Left renal cortex interstitium (tissue), 4 donors: ENCODE measurements at regions not wholly inside any gene's neighbourhood (a gene's known extent, or its start where the extent isn't known, plus 50 kb on each side); places are given as distances from the start of the nearest gene placed in this dataset.
"Not testable (repeated sequence)": the region's sequence is repeated elsewhere in the genome, so short reads cannot be mapped to it uniquely, and the experiment has no call there.

ENCODE experiments used
- DNase-seq, 4 donors: peaks; one replicate each; pipeline ENCODE4 v3.0.0-alpha.2; 2013; ENCODE audit warnings: low read depth in 4 of 4, low spot score in 2 of 4, missing footprints in 1 of 4

DNA sequence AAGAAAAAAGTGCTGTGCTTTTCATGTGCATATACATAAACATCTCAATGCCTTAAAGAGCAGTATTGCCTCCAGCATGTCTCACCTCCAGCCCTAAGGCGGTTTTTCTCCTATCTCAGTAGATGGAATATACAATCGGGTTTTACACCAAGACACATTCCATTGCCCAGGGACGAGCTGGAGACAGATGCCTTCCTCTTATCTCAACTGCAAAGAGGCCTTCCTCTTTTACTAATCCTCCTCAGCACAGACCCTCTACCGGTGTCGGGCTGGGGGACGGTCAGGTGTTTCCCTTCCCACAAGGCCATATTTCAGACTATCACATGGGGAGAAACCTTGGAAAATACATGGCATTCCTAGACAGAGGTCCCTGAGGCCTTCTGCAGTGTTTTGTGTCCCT, 385.3 kb downstream of the AMY1C start:
- DNase-seq: not testable (repeated sequence)

GRCh38 chr1:104136621-104137020, 386.9 kb downstream of the AMY1C start:
- no peak for DNase-seq

DNA sequence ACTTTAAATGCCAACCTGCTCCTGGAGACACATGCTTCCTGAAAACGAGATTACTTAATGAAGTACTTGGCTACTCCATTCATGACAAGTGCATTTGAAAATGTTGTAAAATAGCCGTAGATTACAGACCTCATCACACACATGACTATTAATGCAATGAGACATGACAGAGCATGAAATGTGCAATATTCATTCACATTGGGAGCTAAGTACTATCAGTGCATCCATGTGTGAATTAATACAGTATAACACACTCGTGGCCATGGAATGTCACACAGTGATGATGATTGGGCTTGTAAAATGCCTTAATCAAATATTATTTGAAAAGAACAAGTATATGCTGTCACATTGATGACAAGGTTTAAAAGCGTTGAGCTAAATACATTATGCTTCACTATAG, 407.0 kb downstream of the AMY1C start:
- no peak for DNase-seq

DNA sequence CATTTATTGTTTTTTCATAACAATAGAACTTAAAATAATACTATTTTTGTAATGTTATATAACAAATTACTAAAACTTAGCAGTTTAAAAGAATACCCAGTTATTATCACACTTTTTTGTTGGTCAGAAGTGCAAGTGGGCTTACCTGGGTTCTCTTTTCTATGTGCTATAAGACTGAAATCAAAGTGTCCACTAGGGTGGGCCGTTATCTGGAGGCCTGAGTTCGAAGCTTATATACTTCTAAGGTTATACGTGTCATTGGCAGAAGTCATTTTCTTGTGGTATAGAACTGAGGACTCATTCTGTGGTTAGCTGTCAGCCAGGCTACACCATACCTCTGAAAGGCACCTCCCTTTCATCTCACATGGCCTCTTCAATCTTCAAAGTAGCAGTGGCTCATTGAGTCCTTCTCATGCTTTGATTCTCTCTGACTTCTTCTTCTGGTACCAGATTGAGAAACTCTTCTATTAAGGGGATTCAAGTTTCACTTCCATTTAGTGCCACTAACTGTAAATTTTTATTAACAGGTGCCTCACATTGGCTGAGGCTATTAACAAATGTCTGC, 414.3 kb downstream of the AMY1C start:
- DNase-seq: no peak

- no peak for DNase-seq
Measured at GRCh38 chr1:104172243-104172681, 422.6 kb downstream of the AMY1C start.

DNA sequence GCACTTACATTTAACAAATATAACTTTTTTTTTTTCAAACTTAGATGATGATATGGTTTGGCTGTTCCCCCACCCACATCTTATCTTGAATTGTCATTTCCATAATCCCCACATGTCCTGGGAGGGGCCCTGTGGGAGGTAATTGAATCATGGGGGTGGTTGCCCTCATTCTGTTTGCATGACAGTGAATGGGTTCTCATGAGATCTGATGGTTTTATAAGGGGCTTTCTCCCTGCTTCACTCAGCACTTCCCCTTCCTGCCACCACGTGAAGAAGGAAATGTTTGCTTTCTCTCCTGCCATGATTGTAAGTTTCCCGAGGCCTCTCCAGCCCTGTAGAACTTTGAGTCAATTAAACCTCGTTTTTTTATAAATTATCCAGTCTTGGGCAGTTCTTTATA, 432.6 kb downstream of the AMY1C start:
- no peak for DNase-seq

- DNase-seq: no peak
Measured at GRCh38 chr1:104189207-104189606, 439.5 kb downstream of the AMY1C start.

- no peak for DNase-seq
Measured at GRCh38 chr1:104190821-104191220, 441.1 kb downstream of the AMY1C start.

DNA sequence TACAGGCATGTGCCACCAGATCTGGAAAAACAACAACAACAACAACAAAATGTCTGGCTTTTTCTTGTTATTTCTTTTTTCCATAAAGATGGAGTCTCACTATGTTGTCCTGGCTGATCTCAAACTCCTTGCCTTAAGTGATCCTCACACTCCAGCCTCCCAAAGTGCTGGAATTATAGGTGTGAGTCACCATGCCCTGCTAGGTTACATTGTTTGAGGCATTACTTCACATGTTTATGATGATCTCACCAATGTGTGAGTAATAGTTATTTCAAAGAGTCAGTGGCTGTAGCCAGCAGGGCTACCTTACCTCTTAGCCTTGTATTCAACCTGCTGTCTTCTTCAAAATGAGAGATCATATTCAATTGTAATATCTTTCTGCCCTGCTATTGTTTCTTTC, 445.7 kb downstream of the AMY1C start:
- DNase-seq: no peak

GRCh38 chr1:104196136-104196535, 446.4 kb downstream of the AMY1C start:
- DNase-seq: no peak

DNA sequence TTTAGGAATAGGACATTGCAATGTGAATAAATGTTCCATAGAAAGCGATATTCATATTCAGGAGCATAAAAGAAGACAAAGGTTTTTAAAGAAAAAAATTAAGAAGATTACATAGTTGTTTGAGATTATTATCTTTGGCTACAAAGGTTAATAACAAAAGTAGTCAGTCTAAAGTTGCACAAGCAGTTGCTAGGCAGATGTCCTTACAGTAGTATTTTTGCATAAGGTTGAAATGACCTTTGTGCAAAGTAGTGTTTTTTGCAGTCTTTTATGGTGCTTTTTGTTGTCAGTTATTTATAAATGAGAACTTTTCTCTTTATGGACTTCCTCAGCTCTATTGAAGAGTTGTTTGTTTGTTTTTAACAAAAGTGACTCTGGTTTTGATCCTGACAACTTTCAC, 447.8 kb downstream of the AMY1C start:
- DNase-seq: no peak

DNA sequence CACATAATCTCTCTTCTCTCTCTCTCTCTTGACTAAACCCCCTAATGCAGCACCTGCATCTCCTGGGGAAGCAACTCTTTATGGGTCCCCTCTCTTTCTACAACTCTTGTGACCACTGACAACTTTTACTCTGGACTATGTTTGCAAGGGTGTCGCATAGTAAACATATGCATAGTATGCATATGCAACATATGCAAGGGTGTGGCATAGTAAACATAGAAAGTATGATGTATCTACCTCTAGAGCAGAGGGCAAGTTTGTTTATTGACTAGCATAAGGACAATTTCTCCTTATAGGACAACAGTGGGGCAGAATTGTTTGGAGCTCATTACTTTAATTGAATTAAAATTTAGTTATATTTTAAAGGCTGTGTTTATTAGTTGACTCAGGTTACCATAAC, 462.5 kb downstream of the AMY1C start:
- DNase-seq: no peak

- DNase-seq: not testable (repeated sequence)
Measured at GRCh38 chr1:104217395-104217986, 467.8 kb downstream of the AMY1C start.

DNA sequence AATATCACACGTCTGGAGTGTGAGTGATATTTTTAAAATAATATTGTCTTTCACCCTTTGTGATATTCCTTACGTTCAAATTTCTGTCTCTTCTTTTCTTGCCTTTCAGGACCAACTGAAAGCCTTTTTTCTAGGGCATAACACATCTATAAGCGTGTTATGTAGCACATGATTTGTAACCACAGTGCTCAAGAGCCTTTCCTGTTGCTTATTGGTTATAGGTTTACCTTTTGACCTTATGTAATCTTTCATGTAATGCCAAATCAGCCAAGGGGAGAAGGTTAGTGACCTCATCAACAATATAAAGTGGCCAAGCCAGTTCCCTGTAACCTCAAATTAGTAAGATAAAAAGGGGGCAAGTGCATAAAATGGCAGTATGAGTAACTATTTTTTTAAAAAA, 480.2 kb downstream of the AMY1C start:
- DNase-seq: no peak

- DNase-seq: no peak
Measured at GRCh38 chr1:104231676-104232075, 482.0 kb downstream of the AMY1C start.

DNA sequence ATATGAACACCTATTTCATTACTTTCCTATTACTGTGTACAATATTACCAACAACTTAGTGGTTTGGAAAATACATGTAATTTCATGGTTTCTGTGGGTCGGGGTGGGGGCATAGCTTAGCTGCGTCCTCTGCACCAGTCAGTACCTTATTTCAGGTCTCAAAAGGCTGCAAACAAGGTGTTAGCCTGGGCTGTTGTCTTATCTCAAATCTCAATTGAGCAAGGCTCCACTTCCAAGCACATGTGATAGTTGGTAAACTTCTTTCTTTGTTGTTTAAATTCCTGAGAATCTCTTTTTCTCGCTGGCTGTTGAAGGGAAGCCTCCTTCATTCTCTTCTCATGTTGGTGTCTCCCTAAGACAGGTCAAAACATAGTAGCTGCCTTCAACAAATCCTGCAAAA, 485.4 kb downstream of the AMY1C start:
- no peak for DNase-seq

DNA sequence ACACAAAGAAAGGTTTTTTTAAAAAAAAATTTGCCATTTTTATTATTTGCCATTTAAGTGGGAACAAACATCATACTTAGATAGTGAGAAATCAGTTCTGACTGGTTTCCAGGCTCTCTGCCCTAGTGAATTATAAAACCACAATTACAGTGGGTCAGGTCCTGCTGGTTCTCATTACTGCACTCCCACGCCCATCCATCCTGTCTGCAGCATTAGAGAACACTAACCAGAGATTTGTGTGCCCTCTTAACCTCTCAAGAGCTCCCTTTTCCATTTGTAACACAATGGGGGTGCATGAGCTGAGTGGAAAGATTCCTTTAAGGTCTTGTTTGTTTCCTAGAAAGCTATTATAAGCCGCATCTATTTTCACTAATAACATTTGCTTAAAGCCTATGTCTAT, 489.3 kb downstream of the AMY1C start:
- DNase-seq: peak; percentile 20 to 52 (median 34)

DNA sequence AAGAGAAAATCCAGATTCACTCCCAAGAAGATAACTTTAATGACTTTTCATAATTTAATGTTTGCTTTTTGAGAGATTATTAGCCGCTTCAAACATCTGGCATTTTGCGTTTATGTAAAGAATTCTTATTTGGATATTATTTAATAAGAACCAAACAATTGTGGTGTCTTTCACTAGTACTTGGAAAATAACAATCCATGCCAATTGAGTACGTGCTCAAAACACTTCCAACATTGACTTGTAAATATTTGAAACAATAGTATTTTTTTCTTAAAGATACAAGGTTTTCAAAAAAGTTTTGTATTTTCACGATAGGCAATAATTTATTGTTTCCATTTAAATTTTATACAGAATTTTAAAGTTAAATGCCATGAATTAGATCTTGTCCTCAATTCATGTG, 498.7 kb downstream of the AMY1C start:
- no peak for DNase-seq

GRCh38 chr1:104259481-104259880, 509.8 kb downstream of the AMY1C start:
- no peak for DNase-seq

GRCh38 chr1:104263110-104263509, 513.4 kb downstream of the AMY1C start:
- not testable (repeated sequence) for DNase-seq

GRCh38 chr1:104264521-104264920, 514.8 kb downstream of the AMY1C start:
- DNase-seq: no peak

DNA sequence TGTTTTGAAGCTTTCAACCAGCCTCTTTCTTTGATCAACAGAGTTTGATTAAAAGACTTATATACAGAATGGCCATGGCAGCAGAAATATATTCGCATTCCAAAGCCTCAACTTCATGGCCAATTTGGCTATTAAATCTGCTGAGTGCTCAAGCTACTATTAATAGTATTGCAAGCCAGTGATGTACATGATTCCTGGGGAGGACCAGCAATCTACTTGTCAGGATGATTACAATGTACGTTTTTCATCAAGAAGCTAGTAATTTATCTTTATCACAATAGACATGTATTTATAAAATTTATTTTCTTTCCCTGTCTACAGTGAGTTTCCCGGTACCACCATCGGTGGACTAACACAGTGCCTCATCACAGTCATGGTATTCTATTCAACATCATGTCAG, 515.5 kb downstream of the AMY1C start:
- DNase-seq: no peak

GRCh38 chr1:104266612-104267011, 516.9 kb downstream of the AMY1C start:
- no peak for DNase-seq
